WI38 (cell line): ENCODE measurements at regions not wholly inside any gene's neighbourhood (a gene's known extent, or its start where the extent isn't known, plus 50 kb on each side); places are given as distances from the start of the nearest gene placed in this dataset.

Experiments used
- H3K4me3 ChIP-seq: 2 replicates; pipeline ENCODE4 v1.5.1; 2011; ENCODE audit warnings: low read depth, mild to moderate bottlenecking, control low read depth, low read length
- CTCF ChIP-seq: IDR thresholded peaks from 2 replicates; pipeline ENCODE4 v1.5.1; 2012; ENCODE audit warnings: low read depth, mild to moderate bottlenecking, control low read depth, low read length

- TF ChIP-seq CTCF: no peak
- no peak overlapping the region for H3K4me3 ChIP-seq
These were observed 481.4 kb downstream of the UQCRFS1 start for GRCh38 chr19:28731577-28731976.

GRCh38 chr19:28730791-28731512, 482.0 kb downstream of the UQCRFS1 start:
- H3K4me3 ChIP-seq: no peak overlapping the region
- no peak for TF ChIP-seq CTCF

- TF ChIP-seq CTCF: no peak
- no peak overlapping the region for H3K4me3 ChIP-seq
These were observed 485.3 kb downstream of the UQCRFS1 start for GRCh38 chr19:28727480-28728159.

GRCh38 chr19:28726533-28727479, 486.1 kb downstream of the UQCRFS1 start:
- TF ChIP-seq CTCF: no peak
- H3K4me3 ChIP-seq: no peak overlapping the region

- H3K4me3 ChIP-seq: no peak overlapping the region
- TF ChIP-seq CTCF: no peak
These were observed 494.0 kb downstream of the UQCRFS1 start for GRCh38 chr19:28718909-28719308.

- TF ChIP-seq CTCF: no peak
- H3K4me3 ChIP-seq: no peak overlapping the region
These were observed 497.8 kb downstream of the UQCRFS1 start for GRCh38 chr19:28715157-28715556.
